D721Med (cell line): ENCODE measurements at regions not wholly inside any gene's neighbourhood (a gene's known extent, or its start where the extent isn't known, plus 50 kb on each side); places are given as distances from the start of the nearest gene placed in this dataset.

Experiments
- DNase-seq: peaks from one replicate; pipeline ENCODE4 v3.0.0; 2011; ENCODE audit warnings: low spot score; ENCODE audit not compliant: insufficient read length
- FAIRE-seq: peaks from 2 replicates; lab custom pipeline; 2011; peaks lifted over from hg19 to GRCh38; lab: Jason Lieb, UNC
- TF ChIP-seq, protein P1 (sequence below): IDR thresholded peaks from 2 replicates; pipeline ENCODE4 v1.5.1; 2012; ENCODE audit warnings: mild to moderate bottlenecking, control low read depth; ENCODE audit not compliant: insufficient read depth; ENCODE audit errors: missing control alignments

DNA sequence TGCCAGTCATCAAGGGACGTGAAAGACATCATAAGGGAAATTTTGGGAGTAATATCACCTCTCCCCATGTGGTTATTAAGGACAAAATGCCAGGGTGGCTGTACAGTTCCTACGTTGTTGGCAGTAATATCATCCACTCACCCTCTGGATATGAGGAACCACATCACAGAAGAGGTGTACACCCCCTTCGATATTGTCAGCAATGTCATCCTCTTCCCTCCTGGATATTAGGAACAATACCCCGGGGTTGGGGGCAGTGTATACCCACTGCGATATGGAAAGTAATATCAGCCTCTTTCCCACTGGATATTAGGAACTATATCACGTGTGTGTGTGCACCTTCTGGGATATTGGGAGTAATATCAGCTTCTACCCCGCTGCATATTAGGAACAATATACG lies 1933.3 kb downstream of the SUCLG1 start:
- TF ChIP-seq, protein P1, sequence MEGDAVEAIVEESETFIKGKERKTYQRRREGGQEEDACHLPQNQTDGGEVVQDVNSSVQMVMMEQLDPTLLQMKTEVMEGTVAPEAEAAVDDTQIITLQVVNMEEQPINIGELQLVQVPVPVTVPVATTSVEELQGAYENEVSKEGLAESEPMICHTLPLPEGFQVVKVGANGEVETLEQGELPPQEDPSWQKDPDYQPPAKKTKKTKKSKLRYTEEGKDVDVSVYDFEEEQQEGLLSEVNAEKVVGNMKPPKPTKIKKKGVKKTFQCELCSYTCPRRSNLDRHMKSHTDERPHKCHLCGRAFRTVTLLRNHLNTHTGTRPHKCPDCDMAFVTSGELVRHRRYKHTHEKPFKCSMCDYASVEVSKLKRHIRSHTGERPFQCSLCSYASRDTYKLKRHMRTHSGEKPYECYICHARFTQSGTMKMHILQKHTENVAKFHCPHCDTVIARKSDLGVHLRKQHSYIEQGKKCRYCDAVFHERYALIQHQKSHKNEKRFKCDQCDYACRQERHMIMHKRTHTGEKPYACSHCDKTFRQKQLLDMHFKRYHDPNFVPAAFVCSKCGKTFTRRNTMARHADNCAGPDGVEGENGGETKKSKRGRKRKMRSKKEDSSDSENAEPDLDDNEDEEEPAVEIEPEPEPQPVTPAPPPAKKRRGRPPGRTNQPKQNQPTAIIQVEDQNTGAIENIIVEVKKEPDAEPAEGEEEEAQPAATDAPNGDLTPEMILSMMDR, result no peak
- FAIRE-seq (no peak), DNase-seq (no peak)

DNA sequence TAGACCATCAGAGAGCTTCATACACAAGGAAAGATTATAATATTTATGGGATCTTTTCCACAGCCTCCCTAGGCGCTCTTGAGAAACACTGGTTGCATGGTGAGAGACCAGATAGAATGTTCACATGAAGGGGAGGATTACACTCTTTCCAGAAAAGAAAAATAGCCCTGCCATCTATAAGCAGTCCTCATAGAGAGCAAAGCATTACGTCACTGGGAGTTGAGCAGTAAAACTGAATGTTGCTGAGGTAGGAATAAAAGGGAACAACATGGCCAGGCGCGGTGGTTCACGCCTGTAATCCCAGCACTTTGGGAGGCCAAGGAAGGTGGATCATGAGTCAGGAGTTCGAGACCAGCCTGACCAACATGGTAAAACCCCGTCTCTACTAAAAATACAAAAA lies 1934.3 kb downstream of the SUCLG1 start:
- DNase-seq, result no peak
- FAIRE-seq, result no peak
- TF ChIP-seq, protein P1, result no peak

DNA sequence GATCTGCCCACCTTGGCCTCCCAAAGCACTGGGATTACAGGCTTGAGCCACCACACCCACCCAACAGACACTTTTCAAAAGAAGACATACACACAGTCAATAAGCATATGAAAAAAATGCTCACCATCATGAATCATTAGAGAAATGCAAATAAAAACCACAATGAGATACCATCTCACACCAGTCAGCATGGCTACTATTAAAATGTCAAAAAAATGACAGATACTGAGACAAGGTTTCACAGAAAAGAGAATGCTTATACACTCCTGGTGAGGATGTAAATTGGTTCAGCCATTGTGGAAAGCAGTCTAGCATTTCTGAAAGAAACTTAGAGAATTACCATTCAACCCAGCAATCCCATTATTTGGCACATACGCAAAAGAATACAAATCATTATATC lies 1947.2 kb downstream of the SUCLG1 start:
- DNase-seq (no peak), FAIRE-seq (no peak)
- TF ChIP-seq, protein P1, result no peak

DNA sequence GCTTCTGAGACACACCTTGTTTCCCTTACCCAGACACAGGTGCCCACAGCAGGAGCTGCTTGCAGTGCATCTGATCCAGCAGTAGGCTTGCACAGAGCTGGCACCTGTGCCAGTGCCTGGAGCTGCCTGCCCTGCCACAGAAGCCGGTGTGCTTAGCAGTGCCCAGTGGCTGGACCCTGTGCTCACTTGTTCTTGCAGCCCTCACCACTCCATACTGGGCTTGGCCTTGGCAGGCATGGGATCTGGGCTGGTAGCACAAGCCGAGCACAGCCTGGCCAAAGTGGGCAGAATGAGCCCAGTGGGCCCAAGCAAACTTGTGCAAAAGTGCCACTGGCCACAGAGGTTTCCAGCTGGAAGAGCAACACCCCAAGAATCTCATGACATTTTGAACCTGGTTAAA lies 1950.4 kb downstream of the SUCLG1 start:
- TF ChIP-seq, protein P1, result no peak
- FAIRE-seq (no peak), DNase-seq (no peak)

DNA sequence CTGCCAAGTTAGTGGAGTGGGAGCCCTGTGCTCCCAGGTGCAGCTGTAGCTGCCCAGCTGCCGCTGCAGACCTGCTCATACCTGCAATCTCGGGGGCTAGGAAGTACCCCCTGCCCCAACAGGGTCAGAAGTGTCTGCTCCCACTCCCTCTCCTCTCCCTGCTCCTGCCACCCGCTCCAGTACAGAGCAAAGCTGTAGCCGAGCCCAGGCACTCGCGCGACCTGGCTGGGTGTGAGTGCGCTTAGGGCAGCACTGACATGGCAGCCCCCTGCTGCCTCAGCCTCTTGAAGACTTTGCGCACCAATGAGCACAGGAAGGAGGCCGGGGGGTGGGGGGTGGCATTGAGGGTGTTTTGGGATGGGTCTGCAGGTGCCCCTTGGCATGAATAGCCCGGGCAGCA lies 1951.4 kb downstream of the SUCLG1 start:
- DNase-seq, result no peak
- FAIRE-seq, result no peak
- TF ChIP-seq, protein P1, result no peak

DNA sequence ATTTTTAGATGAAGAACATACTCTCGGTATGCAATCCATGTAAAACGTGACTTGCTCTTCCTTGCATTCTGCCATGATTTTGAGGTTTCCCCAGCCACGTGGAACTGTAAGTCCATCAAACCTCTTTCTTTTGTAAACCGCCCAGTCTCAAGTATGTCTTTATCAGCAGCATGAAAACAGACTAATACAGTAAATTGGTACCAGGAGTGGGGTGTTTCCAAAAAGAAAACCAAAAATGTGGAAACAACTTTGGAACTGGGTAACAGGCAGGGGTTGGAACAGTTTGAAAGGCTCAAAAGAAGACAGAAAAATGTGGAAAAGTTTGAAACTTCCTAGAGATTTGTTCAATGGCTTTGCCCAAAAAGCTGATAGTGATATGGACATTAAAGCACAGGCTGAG lies 1957.9 kb downstream of the SUCLG1 start:
- DNase-seq (no peak), FAIRE-seq (no peak)
- TF ChIP-seq, protein P1, result no peak

DNA sequence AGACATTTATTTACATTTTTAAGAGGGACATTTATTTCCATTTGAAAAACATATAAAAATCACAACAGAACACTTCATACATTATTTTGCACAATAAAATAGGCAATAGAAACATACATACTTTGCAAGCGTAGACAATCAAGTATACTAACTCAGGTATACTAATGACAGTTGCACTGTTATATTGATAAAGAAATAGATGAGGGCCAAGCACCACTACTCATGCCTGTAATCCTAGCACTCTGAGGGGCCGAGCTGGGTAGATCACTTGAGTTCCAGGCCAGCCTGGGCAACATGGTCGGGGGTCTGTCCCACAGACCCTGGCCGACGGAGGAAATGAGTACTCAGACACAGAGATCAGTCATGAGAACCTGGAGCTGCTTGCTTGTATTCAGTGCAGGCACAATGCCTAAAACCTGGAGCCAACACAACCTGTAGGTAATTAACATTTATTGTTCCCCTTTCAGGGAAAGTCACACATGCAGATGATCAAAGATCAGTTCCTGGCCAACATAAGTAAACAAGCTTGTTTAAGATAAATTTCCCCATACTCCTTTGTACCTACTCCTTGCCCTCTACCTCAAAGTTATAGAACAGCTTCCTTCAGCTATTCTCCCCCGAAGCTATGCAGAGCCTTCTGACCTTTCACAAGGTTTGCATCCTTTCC lies 1960.2 kb downstream of the SUCLG1 start:
- FAIRE-seq, result no peak
- DNase-seq, result no peak
- TF ChIP-seq, protein P1, result no peak
